GM19452 (cell line): ENCODE measurements at regions not wholly inside any gene's neighbourhood (a gene's known extent, or its start where the extent isn't known, plus 50 kb on each side); places are given as distances from the start of the nearest gene placed in this dataset.

Source experiments
- ATAC-seq: cut with Tn5 transposase; IDR thresholded peaks from one replicate; pipeline ENCODE4 v1.9.1; 2021; ENCODE audit not compliant: unreplicated experiment

GRCh38 chr6:102387326-102388033 lies 994.0 kb downstream of the GRIK2 start:
- ATAC-seq: no peak

GRCh38 chr6:102381203-102381602 lies 987.7 kb downstream of the GRIK2 start:
- ATAC-seq: no peak

- ATAC-seq: no peak
Observed at GRCh38 chr6:102356170-102356569, 962.7 kb downstream of the GRIK2 start.

- ATAC-seq: no peak
Observed at GRCh38 chr6:102355578-102355977, 962.1 kb downstream of the GRIK2 start.

- ATAC-seq: no peak
Observed at GRCh38 chr6:102352552-102352951, 959.0 kb downstream of the GRIK2 start.

- no peak for ATAC-seq
Observed at GRCh38 chr6:102344769-102345168, 951.3 kb downstream of the GRIK2 start.

- no peak for ATAC-seq
Observed at GRCh38 chr6:102340311-102340710, 946.8 kb downstream of the GRIK2 start.

GRCh38 chr6:102333736-102334135 lies 940.2 kb downstream of the GRIK2 start:
- ATAC-seq: no peak

- ATAC-seq: no peak
Observed at GRCh38 chr6:102327697-102328225, 934.3 kb downstream of the GRIK2 start.

- no peak for ATAC-seq
Observed at GRCh38 chr6:102313699-102314098, 920.2 kb downstream of the GRIK2 start.

- ATAC-seq: no peak
Observed at GRCh38 chr6:102309700-102310099, 916.2 kb downstream of the GRIK2 start.

- ATAC-seq: no peak
Observed at GRCh38 chr6:102300350-102300749, 906.8 kb downstream of the GRIK2 start.

GRCh38 chr6:102298051-102298450 lies 904.5 kb downstream of the GRIK2 start:
- no peak for ATAC-seq
